HG02610 (cell line): ENCODE measurements at regions not wholly inside any gene's neighbourhood (a gene's known extent, or its start where the extent isn't known, plus 50 kb on each side); places are given as distances from the start of the nearest gene placed in this dataset.

ENCODE experiments used
- ATAC-seq: cut with Tn5 transposase; IDR thresholded peaks from one replicate; pipeline ENCODE4 v1.9.1; 2021; ENCODE audit warnings: mild to moderate bottlenecking, moderate library complexity; ENCODE audit not compliant: unreplicated experiment

DNA sequence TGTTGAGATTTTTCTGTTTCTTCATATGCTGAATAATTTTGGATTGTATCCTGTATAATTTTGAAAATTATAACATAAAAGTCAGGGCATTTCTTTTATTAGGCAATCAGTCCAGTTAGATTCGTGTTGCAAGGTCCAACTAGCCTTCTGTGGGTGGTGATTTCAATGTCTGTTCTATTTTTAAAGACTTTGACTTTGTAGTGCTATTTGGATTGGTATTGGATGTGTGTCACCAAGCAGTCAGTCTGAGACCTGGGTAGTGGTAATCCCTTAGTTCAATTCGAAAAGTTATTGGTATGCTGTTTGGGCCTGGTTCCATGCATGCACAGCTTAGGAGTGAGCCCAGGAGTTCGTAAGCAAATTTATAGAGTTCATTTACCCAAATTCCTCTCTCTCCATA lies 82.2 kb downstream of the EPDR1 start:
- no peak for ATAC-seq

DNA sequence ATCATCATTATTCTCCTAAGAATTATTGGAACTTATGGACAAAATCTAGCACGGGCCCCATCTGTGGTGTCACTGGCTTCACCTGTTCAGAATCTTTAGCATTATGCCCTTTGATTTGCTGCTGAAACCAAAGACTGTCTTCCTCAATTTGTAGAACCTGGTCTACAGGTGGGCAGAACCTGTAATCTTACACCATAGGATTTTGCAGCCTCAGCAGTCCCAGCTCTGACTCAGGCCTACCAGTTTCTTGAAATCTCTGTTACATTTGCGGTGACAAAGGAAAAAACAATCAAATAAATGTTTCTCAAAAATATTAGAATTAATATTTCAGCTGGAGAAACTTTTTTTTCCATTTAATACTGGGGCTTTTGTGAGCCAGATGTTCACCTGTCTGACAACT lies 86.1 kb downstream of the EPDR1 start:
- no peak for ATAC-seq

GRCh38 chr7:38007096-38007495 lies 86.7 kb downstream of the EPDR1 start:
- no peak for ATAC-seq

DNA sequence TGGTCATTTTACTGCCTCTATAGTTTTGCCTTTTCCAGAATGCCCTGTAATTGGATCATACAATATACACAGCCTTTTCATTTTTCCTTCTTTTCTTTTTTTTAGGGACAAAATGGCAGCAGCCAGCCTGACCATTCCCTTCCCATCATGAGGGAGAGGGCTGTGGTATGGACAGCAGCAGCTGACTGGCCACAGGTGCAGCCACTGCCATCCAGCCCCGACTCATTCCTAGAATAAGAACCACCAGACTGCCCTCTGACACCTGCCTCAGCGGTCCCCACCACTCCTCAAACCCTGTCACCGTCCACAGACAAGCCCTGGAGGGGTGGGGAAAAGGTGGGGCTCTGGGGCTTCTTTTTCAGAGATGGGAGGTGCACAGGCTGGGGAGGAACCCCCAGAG lies 92.8 kb downstream of the EPDR1 start:
- no peak for ATAC-seq

- ATAC-seq, result no peak
Observed at GRCh38 chr7:38016567-38016966, 96.1 kb downstream of the EPDR1 start.

- no peak for ATAC-seq
Observed at GRCh38 chr7:38017320-38017719, 96.9 kb downstream of the EPDR1 start.

DNA sequence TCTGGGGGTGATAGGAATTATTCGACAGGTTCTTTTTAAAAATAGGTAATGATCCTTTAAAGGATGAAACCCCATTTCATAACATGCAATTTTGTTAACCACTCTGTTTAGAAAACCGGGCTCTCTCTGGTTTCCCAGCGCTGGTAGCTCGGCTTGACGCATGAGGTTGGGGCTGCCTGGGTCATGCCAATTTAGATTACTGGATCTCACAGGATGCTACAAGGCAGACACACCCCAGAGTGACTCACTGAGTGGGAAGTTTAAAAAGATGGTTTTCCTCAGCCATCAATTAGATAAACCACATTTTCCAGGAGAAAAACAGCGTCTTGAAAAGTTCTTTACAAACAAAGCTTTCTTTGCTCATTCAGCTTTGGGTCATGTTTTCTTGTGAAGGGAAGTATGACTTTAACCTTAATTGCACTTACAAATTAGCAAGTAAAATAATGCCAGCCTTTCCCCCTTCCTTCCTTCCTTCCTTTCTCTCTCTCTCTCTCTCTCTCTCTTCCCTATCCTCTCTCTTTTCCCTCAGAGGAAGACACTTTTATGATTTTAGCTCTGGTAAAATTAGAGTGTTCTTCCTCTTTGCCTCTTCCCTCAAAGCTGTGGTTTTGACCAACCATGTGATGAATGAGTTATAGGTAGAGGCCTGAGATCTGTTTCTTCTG lies 99.8 kb downstream of the EPDR1 start:
- no peak for ATAC-seq

- no peak for ATAC-seq
Observed at GRCh38 chr7:38021892-38022291, 101.5 kb downstream of the EPDR1 start.

GRCh38 chr7:38025815-38026214 lies 105.4 kb downstream of the EPDR1 start:
- no peak for ATAC-seq

GRCh38 chr7:38027884-38028455 lies 107.5 kb downstream of the EPDR1 start:
- ATAC-seq, result no peak

- no peak for ATAC-seq
Observed at GRCh38 chr7:38034062-38034908, 113.8 kb downstream of the EPDR1 start.

DNA sequence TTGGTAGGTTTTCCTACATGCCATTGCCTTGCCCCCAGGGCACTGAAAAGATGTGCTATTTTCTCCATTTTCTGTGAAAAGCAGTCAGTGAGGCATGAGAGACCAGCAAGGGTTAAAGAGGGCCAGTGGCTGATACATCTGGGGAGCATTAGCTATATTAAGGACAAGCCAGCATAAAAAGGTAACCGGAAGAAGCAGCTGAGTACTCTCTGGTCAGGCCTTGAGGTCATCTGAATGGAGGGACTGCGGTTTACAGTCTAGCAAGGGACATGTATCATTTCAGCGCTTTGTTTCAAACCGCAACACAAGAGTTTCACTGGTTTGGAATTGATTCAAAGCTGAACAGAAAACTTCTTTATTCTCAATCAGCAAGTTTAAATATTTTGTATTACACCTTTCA lies 120.4 kb downstream of the EPDR1 start:
- ATAC-seq, result no peak

DNA sequence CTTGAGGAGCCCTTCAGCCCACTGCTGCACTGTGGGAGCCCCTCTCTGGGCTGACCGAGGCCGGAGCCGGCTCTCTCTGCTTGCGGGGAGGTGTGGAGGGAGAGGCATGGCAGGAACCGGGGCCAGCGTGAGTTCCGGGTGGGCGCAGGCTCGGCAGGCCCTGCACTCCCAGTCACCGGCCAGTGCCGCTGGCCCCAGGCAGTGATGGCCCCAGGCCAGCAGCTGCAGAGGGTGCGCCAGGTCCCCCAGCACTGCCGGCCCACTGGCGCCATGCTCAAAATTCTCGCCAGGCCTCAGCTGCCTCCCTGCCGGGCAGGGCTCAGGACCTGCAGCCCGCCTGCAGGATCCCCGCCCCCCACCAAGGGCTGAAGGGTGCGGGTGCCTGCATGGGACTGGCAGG lies 128.4 kb upstream of the STARD3NL start:
- ATAC-seq, result no peak

DNA sequence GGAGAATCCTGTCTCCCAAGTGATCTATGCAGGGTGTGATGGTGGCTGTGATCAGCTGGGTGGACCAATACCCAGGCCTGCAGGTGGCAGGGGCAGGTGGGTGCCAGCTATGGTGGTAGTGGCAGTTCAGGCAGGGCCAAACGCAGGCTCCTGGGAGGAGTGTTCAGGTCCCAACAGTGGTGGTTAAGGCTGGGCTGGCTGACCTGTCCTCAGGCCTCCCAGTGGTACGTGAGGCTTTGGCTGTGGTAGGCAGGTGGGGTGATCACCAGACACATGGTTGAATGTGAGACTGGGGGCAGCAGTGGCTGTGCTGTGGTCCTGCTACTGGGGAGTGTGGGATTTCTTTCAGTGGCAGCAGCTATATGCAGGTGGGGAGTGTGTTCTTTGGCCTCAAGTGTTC lies 126.7 kb upstream of the STARD3NL start:
- ATAC-seq, result no peak

DNA sequence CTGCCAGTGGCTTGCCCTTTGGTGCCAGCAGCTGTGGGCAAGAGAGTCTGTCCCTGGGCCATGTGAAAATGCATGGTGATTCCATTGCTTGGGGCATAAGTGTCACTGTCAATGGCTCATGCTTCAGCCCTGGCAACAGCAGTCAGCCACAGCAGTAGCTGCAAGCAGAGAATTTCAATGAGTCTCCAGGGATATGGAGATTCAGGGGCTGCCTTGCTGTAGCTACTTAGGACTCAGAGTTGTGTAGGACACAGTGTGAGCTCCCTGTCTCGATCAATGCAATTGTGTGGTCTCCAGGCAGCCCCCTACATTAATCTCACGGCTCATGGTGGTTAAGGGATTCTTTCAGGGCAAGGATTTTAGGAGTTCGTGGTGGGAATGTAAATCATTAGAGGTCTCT lies 126.3 kb upstream of the STARD3NL start:
- ATAC-seq, result no peak

DNA sequence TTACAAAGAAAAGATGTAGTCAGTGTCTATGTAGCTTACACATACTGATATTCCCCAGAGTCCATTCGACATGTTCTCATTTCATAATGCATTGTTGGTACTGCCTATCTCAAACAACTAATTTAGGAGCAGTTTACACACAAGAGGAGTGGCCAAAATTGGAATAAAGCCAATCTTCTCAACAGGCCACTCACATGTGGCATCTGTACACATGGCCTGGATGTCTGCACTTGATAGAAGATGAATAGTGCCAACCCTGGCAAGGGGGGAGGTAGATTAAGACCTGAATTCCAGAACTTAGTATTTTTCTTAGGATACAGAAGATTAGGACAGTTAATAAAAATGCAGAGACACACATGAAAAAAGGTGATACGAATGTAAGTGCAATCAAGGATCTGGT lies 125.3 kb upstream of the STARD3NL start:
- ATAC-seq, result no peak

- no peak for ATAC-seq
Observed at GRCh38 chr7:38054199-38054598, 123.8 kb upstream of the STARD3NL start.

DNA sequence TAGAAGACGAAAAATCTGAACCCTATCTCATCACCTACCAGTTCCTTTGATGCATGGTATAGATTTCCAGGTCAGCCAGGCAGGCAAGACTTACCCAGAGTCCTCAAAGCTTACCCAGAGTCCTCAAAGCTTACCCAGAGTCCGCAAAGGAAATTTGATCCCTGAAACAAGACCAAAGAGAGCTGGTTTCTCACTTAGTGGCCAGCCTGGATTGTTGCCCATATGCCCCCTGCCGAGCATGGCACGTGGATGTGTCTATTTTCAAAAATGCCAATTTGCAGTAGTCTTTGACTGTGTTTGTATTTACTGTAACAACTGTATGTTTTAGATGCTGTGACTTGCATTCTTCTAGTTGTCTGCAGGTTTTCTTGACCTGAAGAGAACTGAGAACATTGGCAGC lies 120.2 kb upstream of the STARD3NL start:
- ATAC-seq, result no peak

- no peak for ATAC-seq
Observed at GRCh38 chr7:38060116-38060515, 117.9 kb upstream of the STARD3NL start.

- no peak for ATAC-seq
Observed at GRCh38 chr7:38060637-38061036, 117.4 kb upstream of the STARD3NL start.

DNA sequence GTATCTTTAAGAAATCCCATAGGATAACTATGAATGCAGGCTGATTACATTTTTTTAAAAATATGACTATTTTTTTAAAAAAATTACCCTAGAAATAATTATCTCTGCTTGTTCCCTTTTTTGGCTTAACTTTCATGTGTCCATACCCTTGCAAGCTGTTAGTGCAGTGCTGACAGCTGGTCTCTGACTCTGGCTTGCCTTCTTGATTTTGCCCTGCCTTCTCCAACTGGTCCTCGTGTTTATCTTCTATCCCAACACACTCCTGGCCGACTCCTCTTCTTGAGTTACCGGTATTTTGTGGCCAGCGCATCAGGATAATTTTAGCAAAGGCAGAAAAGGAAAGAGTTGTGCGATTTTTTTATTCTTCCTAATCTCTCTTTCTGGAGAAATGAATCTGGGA lies 111.7 kb upstream of the STARD3NL start:
- no peak for ATAC-seq

DNA sequence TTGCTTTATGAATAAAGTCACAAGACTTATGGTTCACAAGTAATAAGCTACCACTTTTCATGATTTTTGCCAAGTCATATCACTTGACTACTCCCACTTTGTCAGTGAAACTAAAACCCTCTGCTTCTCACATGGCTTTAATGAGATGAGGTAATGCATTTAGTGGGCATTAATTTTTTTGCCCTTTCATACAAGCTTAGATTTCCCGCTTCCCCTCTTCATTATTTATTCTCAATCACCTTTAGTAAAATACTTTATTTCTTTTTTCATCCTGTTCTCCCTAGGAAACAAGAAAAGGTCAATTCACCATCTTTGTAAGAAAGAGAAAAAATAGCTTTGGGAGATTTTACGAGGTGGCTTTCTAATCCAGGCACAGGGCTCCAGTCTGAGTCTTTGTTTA lies 109.6 kb upstream of the STARD3NL start:
- ATAC-seq, result no peak
